ENCODE measurements at regions not wholly inside any gene's neighbourhood (a gene's known extent, or its start where the extent isn't known, plus 50 kb on each side); places are given as distances from the start of the nearest gene placed in this dataset.

- H3K9me3 ChIP-seq (replicated peaks; ENCODE audit: control insufficient read depth, insufficient read depth, low read length), result no peaks in the 10 kb centered on the region
- CTCF ChIA-PET, result interaction anchor here (1.4 kb wide), 1 partner anchor 14 kb away, joined by 3 read pairs; no protein-coding TSS in a partner anchor
- no peak overlapping the region for H2AFZ ChIP-seq (ENCODE audit: low read depth, low read length)
- POLR2A ChIA-PET, result no interaction called here
- dilution Hi-C loops (cut with MboI; ENCODE audit: extremely low pct_ligation_motif_present, low sequenced_read_pairs), result no loop called here
- H3K27ac ChIP-seq (ENCODE audit: insufficient read depth, low read depth, low read length), result no peak overlapping the region
- no peaks in the 10 kb centered on the region for H3K4me1 ChIP-seq (ENCODE audit: control insufficient read depth, extremely low read depth, insufficient read depth, low read length)
- DNase-seq (ENCODE audit: low read depth, low spot score) (no peak), FAIRE-seq (no peak)
- H3K27me3 ChIP-seq (ENCODE audit: control insufficient read depth in 2 of 2, insufficient read depth in 2 of 2, low read length in 2 of 2), result peaks cover 9 to 16% of the 10 kb centered on the region in 2 experiments
- no TSS peak for BruUV-seq (replicated peaks)
- H3K4me3 ChIP-seq (replicated peaks in 1 of 3; ENCODE audit: insufficient read depth in 1 of 3, low read depth in 1 of 3, low read length in 3 of 3), result no peak overlapping the region
- H3K9ac ChIP-seq (replicated peaks; ENCODE audit: extremely low read depth, insufficient read depth, low read length), result no peak overlapping the region
- no peaks in the 10 kb centered on the region for H3K36me3 ChIP-seq (ENCODE audit: control insufficient read depth in 2 of 2, extremely low read depth in 1 of 2, insufficient read depth in 2 of 2, low read length in 2 of 2)
- H3K9me1 ChIP-seq (replicated peaks; ENCODE audit: control insufficient read depth, extremely low read depth, insufficient read depth, low read length), result no peaks in the 10 kb centered on the region
- H4K20me1 ChIP-seq (replicated peaks; ENCODE audit: control insufficient read depth, extremely low read depth, insufficient read depth, low read length), result no peaks in the 10 kb centered on the region
- intact Hi-C loops (cut with micrococcal nuclease), result no loop called here
- TF ChIP-seq GATA2 (IDR thresholded peaks at IDR 0.05; ENCODE audit: insufficient read depth, insufficient read length, low read depth, low read length) (no peak), MAX (IDR thresholded peaks at IDR 0.05; ENCODE audit: insufficient read depth, insufficient read length) (no peak), FOS (IDR thresholded peaks at IDR 0.05; ENCODE audit: borderline replicate concordance, insufficient read depth, low read length) (no peak), POLR2AphosphoS5 (IDR thresholded peaks at IDR 0.05; ENCODE audit: insufficient read depth, low read depth, low read length) (no peak), CTCF (IDR thresholded peaks at IDR 0.05; ENCODE audit: extremely low read depth in 1 of 2, insufficient read depth in 1 of 2, low read depth in 1 of 2, low read length in 2 of 2) (no peak), EZH2 (IDR thresholded peaks at IDR 0.05; ENCODE audit: borderline replicate concordance, low read depth, low read length, severe bottlenecking) (no peak), POLR2A (IDR thresholded peaks at IDR 0.05; ENCODE audit: low read depth, low read length) (no peak), MYC (IDR thresholded peaks at IDR 0.05; ENCODE audit: low read depth, low read length) (no peak), JUN (IDR thresholded peaks at IDR 0.05; ENCODE audit: borderline replicate concordance, insufficient read depth, insufficient read length, low read depth) (no peak)
- H3K4me2 ChIP-seq (ENCODE audit: insufficient read depth, low read length), result no peak overlapping the region
- H3K79me2 ChIP-seq (ENCODE audit: control insufficient read depth, insufficient read depth, low read length), result no peaks in the 10 kb centered on the region
Measured at GRCh38 chr3:187941135-187941847, 196.0 kb upstream of the BCL6 start.
